Caki2 (cell line): ENCODE measurements at regions not wholly inside any gene's neighbourhood (a gene's known extent, or its start where the extent isn't known, plus 50 kb on each side); places are given as distances from the start of the nearest gene placed in this dataset.
"Not testable (repeated sequence)": the region's sequence is repeated elsewhere in the genome, so short reads cannot be mapped to it uniquely, and the experiment has no call there.

ENCODE experiments used
- DNase-seq: peaks from one replicate; pipeline ENCODE4 v3.0.0-alpha.2; 2015; ENCODE audit warnings: low read depth
- in situ Hi-C: cut with HindIII; loops from 2 replicates; pipeline ENCODE4 v1.10.0; 2016; ENCODE audit warnings: low sequenced_read_pairs, low pct_unique_long_range_greater_than_20kb, mixed read lengths

GRCh38 chr9:115469841-115470240, 351.9 kb upstream of the TNC start:
- no peak for DNase-seq
- in situ Hi-C loops = no loop called here

- in situ Hi-C loops, DNase-seq: not testable (repeated sequence)
Observed at GRCh38 chr9:115473032-115473431, 355.1 kb upstream of the TNC start.

- in situ Hi-C loops = no loop called here
- DNase-seq = no peak
Observed at GRCh38 chr9:115481769-115482168, 363.8 kb upstream of the TNC start.

- in situ Hi-C loops = no loop called here
- no peak for DNase-seq
Observed at GRCh38 chr9:115482747-115483146, 364.8 kb upstream of the TNC start.

GRCh38 chr9:115492869-115493268, 374.9 kb upstream of the TNC start:
- DNase-seq = no peak
- in situ Hi-C loops = no loop called here

GRCh38 chr9:115494393-115494792, 376.4 kb upstream of the TNC start:
- in situ Hi-C loops = no loop called here
- DNase-seq = no peak

- in situ Hi-C loops = no loop called here
- no peak for DNase-seq
Observed at GRCh38 chr9:115495052-115495635, 377.2 kb upstream of the TNC start.

- in situ Hi-C loops = no loop called here
- DNase-seq = no peak
Observed at GRCh38 chr9:115495836-115496235, 377.9 kb upstream of the TNC start.

GRCh38 chr9:115498303-115498702, 380.3 kb upstream of the TNC start:
- in situ Hi-C loops = no loop called here
- no peak for DNase-seq

- DNase-seq = no peak
- in situ Hi-C loops = no loop called here
Observed at GRCh38 chr9:115507148-115507547, 389.2 kb upstream of the TNC start.

GRCh38 chr9:115513148-115513547, 395.2 kb upstream of the TNC start:
- DNase-seq = no peak
- in situ Hi-C loops = no loop called here

- no peak for DNase-seq
- in situ Hi-C loops = no loop called here
Observed at GRCh38 chr9:115514454-115514853, 396.5 kb upstream of the TNC start.

- in situ Hi-C loops = no loop called here
- no peak for DNase-seq
Observed at GRCh38 chr9:115517335-115518075, 399.5 kb upstream of the TNC start.

GRCh38 chr9:115520646-115521045, 402.7 kb upstream of the TNC start:
- DNase-seq = no peak
- in situ Hi-C loops = no loop called here

GRCh38 chr9:115522912-115523311, 405.0 kb upstream of the TNC start:
- no peak for DNase-seq
- in situ Hi-C loops = no loop called here

GRCh38 chr9:115524453-115525059, 406.6 kb upstream of the TNC start:
- in situ Hi-C loops = no loop called here
- DNase-seq = peak; percentile 35

- no peak for DNase-seq
- in situ Hi-C loops = no loop called here
Observed at GRCh38 chr9:115525111-115526058, 407.4 kb upstream of the TNC start.

GRCh38 chr9:115531410-115532125, 413.6 kb upstream of the TNC start:
- DNase-seq = no peak
- in situ Hi-C loops = no loop called here
